ENCODE measurements at regions not wholly inside any gene's neighbourhood (a gene's known extent, or its start where the extent isn't known, plus 50 kb on each side); places are given as distances from the start of the nearest gene placed in this dataset.

GRCh38 chr3:36295296-36295695 lies 85.0 kb upstream of the STAC start:
- Histone ChIP-seq H3K27me3 (replicated peaks in 1 of 4; ENCODE audit: control insufficient read depth in 3 of 4, extremely low read depth in 1 of 4, insufficient read depth in 3 of 4, low read length in 3 of 4) (no peaks in the 10 kb centered on the region), H3K18ac (ENCODE audit: extremely low read depth, low read length) (no peak overlapping the region), H2BK5ac (ENCODE audit: low read depth, low read length) (no peak overlapping the region), H2AK5ac (ENCODE audit: low read depth, low read length) (no peak overlapping the region), H4K5ac (ENCODE audit: insufficient read length, low read depth, low read length) (no peak overlapping the region), H3K4me1 (replicated peaks in 1 of 4; ENCODE audit: control insufficient read depth in 3 of 4, insufficient read depth in 4 of 4, low read length in 3 of 4) (no peaks in the 10 kb centered on the region), H3K56ac (replicated peaks; ENCODE audit: insufficient read length, low read depth, low read length) (no peak overlapping the region), H3K79me2 (ENCODE audit: control insufficient read depth in 1 of 2, insufficient read depth in 2 of 2, low read length in 2 of 2) (no peaks in the 10 kb centered on the region), H3K4ac (replicated peaks; ENCODE audit: insufficient read length, low read depth, low read length) (no peak overlapping the region), H3K27ac (ENCODE audit: low read depth, low read length) (no peak overlapping the region), H3K23ac (ENCODE audit: insufficient read length) (no peak overlapping the region), H4K20me1 (replicated peaks in 1 of 2; ENCODE audit: control insufficient read depth in 1 of 2, insufficient read depth in 2 of 2, low read length in 2 of 2) (no peaks in the 10 kb centered on the region), H3K4me3 (ENCODE audit: extremely low read depth in 1 of 4, insufficient read depth in 2 of 4, low read depth in 3 of 4, low read length in 4 of 4) (no peak overlapping the region), H3K79me1 (ENCODE audit: low read depth, low read length) (no peaks in the 10 kb centered on the region), H2BK20ac (ENCODE audit: low read length) (no peak overlapping the region), H3K9me3 (ENCODE audit: insufficient read depth in 2 of 2, low read depth in 1 of 2, low read length in 1 of 2) (no peaks in the 10 kb centered on the region), H3K4me2 (ENCODE audit: insufficient read depth in 1 of 2, low read depth in 2 of 2, low read length in 2 of 2) (no peak overlapping the region), H3K14ac (ENCODE audit: insufficient read length) (no peak overlapping the region), H2BK15ac (ENCODE audit: low read length) (no peak overlapping the region), H3K9ac (replicated peaks in 1 of 4; ENCODE audit: extremely low read depth in 1 of 4, low read depth in 3 of 4, low read length in 3 of 4) (no peak overlapping the region), H3K23me2 (ENCODE audit: low read depth, low read length) (no peaks in the 10 kb centered on the region), H2BK120ac (replicated peaks; ENCODE audit: low read depth, low read length) (no peak overlapping the region), H3K36me3 (ENCODE audit: control insufficient read depth in 2 of 4, insufficient read depth in 4 of 4, low read length in 3 of 4) (no peaks in the 10 kb centered on the region), H4K8ac (ENCODE audit: extremely low read depth, insufficient read depth, low read length) (no peak overlapping the region), H2AFZ (ENCODE audit: low read length) (no peak overlapping the region), H4K91ac (replicated peaks; ENCODE audit: insufficient read length, low read length) (no peak overlapping the region), H2BK12ac (ENCODE audit: low read depth, low read length) (no peak overlapping the region)
- no peak for DNase-seq (ENCODE audit: low read depth in 1 of 2, low spot score in 2 of 2)
- ChIA-PET POLR2A (ENCODE audit: partially characterized antibody) (no interaction called here), CTCF (ENCODE audit: partially characterized antibody) (no interaction called here)
- no peak for FAIRE-seq
- no peak for TF ChIP-seq E2F6 (IDR thresholded peaks at IDR 0.05)
- no peak for TF ChIP-seq BRCA1 (IDR thresholded peaks at IDR 0.05; ENCODE audit: low read depth, low read length)
- TF ChIP-seq KDM4A (IDR thresholded peaks at IDR 0.05; ENCODE audit: low read depth, low read length, severe bottlenecking) = no peak
- no peak for TF ChIP-seq CTCF (IDR thresholded peaks at IDR 0.05; ENCODE audit: control extremely low read depth in 1 of 3, insufficient read depth in 1 of 3, low read depth in 1 of 3, low read length in 3 of 3)
- TF ChIP-seq KDM1A (IDR thresholded peaks at IDR 0.05; ENCODE audit: borderline replicate concordance, low read length) = no peak
- no peak for TF ChIP-seq SUZ12 (IDR thresholded peaks at IDR 0.05; ENCODE audit: low read length)
- TF ChIP-seq ASH2L (IDR thresholded peaks at IDR 0.05; ENCODE audit: low read length) = no peak
- no peak for TF ChIP-seq EZH2 (IDR thresholded peaks at IDR 0.05; ENCODE audit: low read depth, low read length, severe bottlenecking)
- TF ChIP-seq MAX (IDR thresholded peaks at IDR 0.05) = no peak
- no peak for TF ChIP-seq GABPA (IDR thresholded peaks at IDR 0.05; ENCODE audit: borderline replicate concordance, insufficient read depth, low read length)
- TF ChIP-seq FOSL1 (IDR thresholded peaks at IDR 0.05; ENCODE audit: insufficient read depth, low read depth, low read length) = no peak

All from H1 (cell line).